Neuron (in vitro differentiated cells): ENCODE measurements at regions not wholly inside any gene's neighbourhood (a gene's known extent, or its start where the extent isn't known, plus 50 kb on each side); places are given as distances from the start of the nearest gene placed in this dataset.
"Not testable (repeated sequence)": the region's sequence is repeated elsewhere in the genome, so short reads cannot be mapped to it uniquely, and the experiment has no call there.

Experiments used
- H2AFZ ChIP-seq: one replicate; pipeline ENCODE4 v1.6.1; 2013; ENCODE audit warnings: low read depth, mild to moderate bottlenecking, inconsistent platforms, low read length, moderate library complexity
- H3K27me3 ChIP-seq: one replicate; pipeline ENCODE4 v1.6.1; 2013; ENCODE audit warnings: low read length; ENCODE audit not compliant: insufficient read depth
- H3K36me3 ChIP-seq: one replicate; pipeline ENCODE4 v1.6.1; 2013; ENCODE audit warnings: low read length; ENCODE audit not compliant: insufficient read depth
- H3K4me1 ChIP-seq: one replicate; pipeline ENCODE4 v1.6.1; 2013; ENCODE audit warnings: low read length; ENCODE audit not compliant: insufficient read depth
- H3K4me3 ChIP-seq: 2 replicates; pipeline ENCODE4 v1.5.1; 2013; ENCODE audit warnings: mild to moderate bottlenecking, low read length, moderate library complexity
- H3K9me3 ChIP-seq: one replicate; pipeline ENCODE4 v1.6.1; 2013; ENCODE audit warnings: low read length

- H3K9me3 ChIP-seq: no peaks in the 10 kb centered on the region
- H3K27me3 ChIP-seq: no peaks in the 10 kb centered on the region
- no peaks in the 10 kb centered on the region for H3K36me3 ChIP-seq
- H3K4me3 ChIP-seq: no peak overlapping the region
- H3K4me1 ChIP-seq: peaks cover 5% of the 10 kb centered on the region
- H2AFZ ChIP-seq: no peak overlapping the region
Measured at GRCh38 chr6:80623066-80623815, 516.8 kb downstream of the BCKDHB start.

DNA sequence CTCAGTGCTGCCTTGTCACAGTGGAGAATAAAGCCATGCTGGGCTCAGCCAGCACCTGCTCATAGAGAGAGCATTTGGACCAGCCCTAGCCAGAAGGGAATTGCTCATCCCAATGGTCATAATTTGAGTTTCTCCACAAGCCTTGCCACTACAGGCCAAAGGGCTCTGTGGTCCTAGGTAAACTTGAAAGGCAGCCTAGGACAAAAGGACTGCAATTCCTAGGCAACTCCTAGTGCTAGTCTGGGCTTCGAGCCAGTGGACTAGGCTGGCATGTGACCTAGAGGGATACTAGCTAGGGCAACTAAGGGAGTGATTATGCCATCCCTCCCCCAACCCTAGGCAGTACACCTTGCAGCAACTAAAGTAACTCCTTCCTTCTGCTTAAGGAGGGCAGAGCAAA is 516.2 kb downstream of the BCKDHB start:
- peaks cover 5% of the 10 kb centered on the region for H3K4me1 ChIP-seq
- H2AFZ ChIP-seq: no peak overlapping the region
- no peaks in the 10 kb centered on the region for H3K36me3 ChIP-seq
- H3K27me3 ChIP-seq: no peaks in the 10 kb centered on the region
- H3K9me3 ChIP-seq: no peaks in the 10 kb centered on the region
- H3K4me3 ChIP-seq: no peak overlapping the region

- no peaks in the 10 kb centered on the region for H3K9me3 ChIP-seq
- no peaks in the 10 kb centered on the region for H3K27me3 ChIP-seq
- no peak overlapping the region for H3K4me3 ChIP-seq
Measured at GRCh38 chr6:80618953-80619352, 512.5 kb downstream of the BCKDHB start.

GRCh38 chr6:80610846-80611245 is 504.4 kb downstream of the BCKDHB start:
- no peaks in the 10 kb centered on the region for H3K27me3 ChIP-seq
- no peak overlapping the region for H2AFZ ChIP-seq
- H3K4me1 ChIP-seq: peaks cover 5% of the 10 kb centered on the region
- H3K36me3 ChIP-seq: no peaks in the 10 kb centered on the region
- peaks cover 2% of the 10 kb centered on the region for H3K9me3 ChIP-seq
- H3K4me3 ChIP-seq: no peak overlapping the region

More at GRCh38 chr6:80618953-80619352, 512.5 kb downstream of the BCKDHB start:
- H3K36me3 ChIP-seq: no peaks in the 10 kb centered on the region
- H2AFZ ChIP-seq: no peak overlapping the region
- H3K4me1 ChIP-seq: peaks cover 5% of the 10 kb centered on the region

GRCh38 chr6:80608881-80609280 is 502.4 kb downstream of the BCKDHB start:
- Histone ChIP-seq H2AFZ (no peak overlapping the region), H3K27me3 (no peaks in the 10 kb centered on the region), H3K4me3 (no peak overlapping the region), H3K9me3 (peaks cover 2% of the 10 kb centered on the region), H3K4me1 (peaks cover 5% of the 10 kb centered on the region), H3K36me3 (no peaks in the 10 kb centered on the region)

DNA sequence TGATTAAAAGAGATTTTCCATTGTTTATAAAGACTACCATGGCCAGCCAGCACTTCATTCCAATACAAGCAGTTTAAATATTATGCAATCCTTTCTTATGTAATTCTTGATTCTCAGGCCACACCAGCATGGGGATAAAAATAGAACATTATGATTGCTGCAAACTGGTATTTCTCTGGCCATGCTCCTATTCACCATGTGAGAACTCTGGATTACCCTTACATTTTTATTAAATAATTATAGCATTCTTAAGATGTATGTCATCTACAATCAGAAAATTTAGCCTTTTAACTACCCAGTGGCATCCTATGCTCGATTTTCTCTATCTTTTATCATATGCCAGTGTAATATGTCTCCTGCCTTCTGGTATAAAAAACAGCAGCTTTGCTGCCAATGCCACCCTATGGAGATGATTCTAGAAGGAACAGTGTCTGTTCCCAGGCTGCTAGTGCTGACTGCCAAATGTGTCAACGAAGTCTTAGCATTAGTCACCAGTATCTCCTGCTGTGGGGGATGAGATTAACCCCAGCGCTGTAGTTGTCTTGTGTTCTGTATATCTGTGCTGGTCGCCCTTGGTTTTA is 501.4 kb downstream of the BCKDHB start:
- Histone ChIP-seq H2AFZ (no peak overlapping the region), H3K27me3 (no peaks in the 10 kb centered on the region), H3K9me3 (peaks cover 2% of the 10 kb centered on the region), H3K4me3 (no peak overlapping the region), H3K4me1 (peaks cover 5% of the 10 kb centered on the region), H3K36me3 (no peaks in the 10 kb centered on the region)

GRCh38 chr6:80605165-80605989 is 498.9 kb downstream of the BCKDHB start:
- H3K9me3 ChIP-seq: no peaks in the 10 kb centered on the region
- H3K4me3 ChIP-seq: no peak overlapping the region
- H2AFZ ChIP-seq: no peak overlapping the region
- H3K36me3 ChIP-seq: no peaks in the 10 kb centered on the region
- peaks cover 5% of the 10 kb centered on the region for H3K4me1 ChIP-seq
- no peaks in the 10 kb centered on the region for H3K27me3 ChIP-seq

DNA sequence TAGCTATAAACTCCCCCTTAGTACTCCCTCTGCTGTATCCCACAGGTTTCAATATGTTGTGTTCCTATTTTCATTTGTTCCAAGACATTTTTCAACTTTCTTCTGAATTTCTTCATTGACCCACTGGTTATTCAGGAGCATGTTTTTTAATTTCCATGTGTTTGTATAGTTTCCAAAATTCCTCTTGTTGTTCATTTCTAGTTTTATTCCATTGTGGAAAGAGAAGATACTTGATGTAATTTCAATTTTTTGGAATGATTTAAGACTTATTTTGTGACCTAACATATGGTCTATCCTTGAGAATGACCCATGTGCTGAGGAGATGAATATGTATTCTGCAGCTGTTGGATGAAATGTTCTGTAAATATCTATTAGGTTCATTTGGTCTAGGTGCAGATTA is 497.2 kb downstream of the BCKDHB start:
- no peaks in the 10 kb centered on the region for H3K27me3 ChIP-seq
- no peaks in the 10 kb centered on the region for H3K36me3 ChIP-seq
- H2AFZ ChIP-seq: no peak overlapping the region
- H3K4me3 ChIP-seq: no peak overlapping the region
- H3K4me1 ChIP-seq: peaks cover under 1% of the 10 kb centered on the region
- H3K9me3 ChIP-seq: no peaks in the 10 kb centered on the region

DNA sequence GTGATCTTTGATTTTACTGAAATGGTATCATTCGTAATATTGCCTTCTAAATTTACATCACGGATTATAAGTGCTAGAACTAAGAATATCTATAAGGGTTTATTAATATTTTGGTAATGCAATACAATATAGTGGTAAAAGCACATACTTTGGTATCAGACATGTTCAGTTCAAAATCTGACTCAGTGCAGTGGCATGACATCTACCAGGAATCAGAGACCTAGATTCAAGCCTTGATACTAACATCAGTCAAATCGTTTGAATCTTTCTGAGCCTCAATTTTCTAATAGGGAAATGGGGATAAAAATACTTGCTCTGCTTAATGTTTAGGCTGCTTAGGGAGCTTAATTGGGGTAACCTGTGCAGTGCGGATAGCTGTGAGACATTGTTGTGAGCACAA is 488.0 kb downstream of the BCKDHB start:
- Histone ChIP-seq H3K4me1 (no peaks in the 10 kb centered on the region), H2AFZ (no peak overlapping the region), H3K4me3 (no peak overlapping the region), H3K36me3 (no peaks in the 10 kb centered on the region), H3K9me3 (no peaks in the 10 kb centered on the region), H3K27me3 (no peaks in the 10 kb centered on the region)

GRCh38 chr6:80592436-80592835 is 486.0 kb downstream of the BCKDHB start:
- Histone ChIP-seq H3K9me3 (no peaks in the 10 kb centered on the region), H3K27me3 (no peaks in the 10 kb centered on the region), H2AFZ (no peak overlapping the region), H3K4me1 (no peaks in the 10 kb centered on the region), H3K4me3 (no peak overlapping the region), H3K36me3 (no peaks in the 10 kb centered on the region)

DNA sequence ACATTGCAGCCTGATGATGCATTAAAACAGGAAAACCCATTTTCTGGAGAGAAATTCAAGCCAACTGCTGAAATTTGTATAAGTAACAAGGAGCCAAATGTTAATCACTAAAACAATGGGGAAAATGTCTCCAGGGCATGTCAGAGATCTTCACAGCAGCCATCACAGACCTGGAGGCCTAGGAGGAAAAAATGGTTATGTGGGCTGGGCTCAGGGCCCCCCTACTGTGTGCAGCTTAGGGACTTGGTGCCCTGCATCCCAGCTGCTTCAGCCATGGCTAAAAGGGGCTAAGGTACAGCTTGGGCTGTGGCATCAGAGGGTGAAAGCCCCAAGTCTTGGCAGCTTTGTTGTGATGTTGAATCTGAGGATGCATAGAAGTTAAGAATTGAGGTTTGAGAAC is 479.8 kb downstream of the BCKDHB start:
- Histone ChIP-seq H3K4me3 (no peak overlapping the region), H3K36me3 (no peaks in the 10 kb centered on the region)

GRCh38 chr6:80579391-80580023 is 473.0 kb downstream of the BCKDHB start:
- peaks cover 1% of the 10 kb centered on the region for H3K9me3 ChIP-seq
- H3K36me3 ChIP-seq: no peaks in the 10 kb centered on the region
- no peak overlapping the region for H3K4me3 ChIP-seq
- H3K4me1 ChIP-seq: no peaks in the 10 kb centered on the region
- H2AFZ ChIP-seq: no peak overlapping the region
- no peaks in the 10 kb centered on the region for H3K27me3 ChIP-seq

More for the DNA sequence above, 479.8 kb downstream of the BCKDHB start:
- no peaks in the 10 kb centered on the region for H3K4me1 ChIP-seq
- H3K27me3 ChIP-seq: no peaks in the 10 kb centered on the region
- peaks cover 5% of the 10 kb centered on the region for H3K9me3 ChIP-seq
- H2AFZ ChIP-seq: no peak overlapping the region

DNA sequence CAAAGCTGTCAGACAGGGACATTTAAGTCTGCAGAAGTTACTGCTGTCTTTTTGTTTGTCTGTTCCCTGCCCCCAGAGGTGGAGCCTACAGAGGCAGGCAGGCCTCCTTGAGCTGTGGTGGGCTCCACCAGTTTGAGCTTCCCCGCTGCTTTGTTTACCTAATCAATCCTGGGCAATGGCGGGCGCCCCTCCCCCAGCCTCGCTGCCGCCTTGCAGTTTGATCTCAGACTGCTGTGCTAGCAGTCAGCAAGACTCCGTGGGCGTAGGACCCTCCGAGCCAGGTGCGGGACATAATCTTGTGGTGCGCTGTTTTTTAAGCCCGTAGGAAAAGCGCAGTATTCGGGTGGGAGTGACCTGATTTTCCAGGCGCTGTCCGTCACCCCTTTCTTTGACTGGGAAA is 466.8 kb downstream of the BCKDHB start:
- H3K4me3 ChIP-seq, H2AFZ ChIP-seq, H3K36me3 ChIP-seq, H3K9me3 ChIP-seq, H3K27me3 ChIP-seq, H3K4me1 ChIP-seq: not testable (repeated sequence)
